ENCODE measurements at regions not wholly inside any gene's neighbourhood (a gene's known extent, or its start where the extent isn't known, plus 50 kb on each side); places are given as distances from the start of the nearest gene placed in this dataset.
"Not testable (repeated sequence)": the region's sequence is repeated elsewhere in the genome, so short reads cannot be mapped to it uniquely, and the experiment has no call there.

DNA sequence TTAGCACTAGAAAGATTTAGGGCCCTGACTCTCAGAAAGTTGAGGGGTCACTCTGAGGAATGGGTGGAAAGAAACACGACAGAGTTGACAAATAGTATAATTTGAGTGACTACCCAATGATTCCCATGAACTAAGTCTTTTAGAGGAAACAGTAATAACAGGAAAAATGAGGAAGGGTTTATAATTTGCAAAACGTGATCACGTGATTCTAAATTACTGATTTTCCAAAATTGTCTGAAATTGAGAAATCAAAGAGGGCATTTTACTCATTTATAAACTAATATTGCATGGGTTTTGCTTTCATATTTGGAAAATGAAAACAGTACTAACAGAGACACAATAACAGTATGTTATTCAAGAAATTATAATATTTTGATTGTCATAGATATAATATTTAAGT lies 1335.7 kb downstream of the PLA2G4A start:
- CTCF ChIA-PET: no interaction called here
- DNase-seq (ENCODE audit: low read depth, low spot score): no peak
- no peak overlapping the region for H3K4me3 ChIP-seq (ENCODE audit: low read depth, low read length)
- POLR2A ChIA-PET: no interaction called here
- no peak for TF ChIP-seq CTCF (IDR thresholded peaks at IDR 0.05; ENCODE audit: insufficient read depth, low read length, missing control alignments)

DNA sequence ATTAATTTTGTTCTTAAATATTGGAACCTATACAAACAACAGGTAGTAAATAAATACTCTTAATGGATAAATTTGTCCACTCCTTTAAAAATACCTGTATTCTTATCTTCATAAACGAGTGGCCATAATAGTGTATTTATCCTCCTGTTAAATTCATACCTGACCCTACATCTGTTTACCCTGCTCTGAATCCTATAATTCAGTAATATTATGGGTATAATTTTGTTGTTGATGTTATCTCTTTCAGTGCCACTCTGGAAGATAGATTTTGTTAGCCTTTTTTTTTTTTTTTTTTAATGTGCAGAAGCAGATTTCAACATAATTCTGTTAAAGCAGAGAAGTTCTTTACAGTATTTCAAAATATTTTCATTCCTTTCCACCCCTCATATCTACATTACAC lies 1337.9 kb downstream of the PLA2G4A start:
- TF ChIP-seq CTCF (IDR thresholded peaks at IDR 0.05; ENCODE audit: insufficient read depth, low read length, missing control alignments): no peak
- ChIA-PET CTCF (no interaction called here), POLR2A (no interaction called here)
- DNase-seq (ENCODE audit: low read depth, low spot score): no peak
- no peak overlapping the region for H3K4me3 ChIP-seq (ENCODE audit: low read depth, low read length)

GRCh38 chr1:188169971-188170370 lies 1341.2 kb downstream of the PLA2G4A start:
- ChIA-PET CTCF (no interaction called here), POLR2A (no interaction called here)
- no peak for TF ChIP-seq CTCF (IDR thresholded peaks at IDR 0.05; ENCODE audit: insufficient read depth, low read length, missing control alignments)
- no peak for DNase-seq (ENCODE audit: low read depth, low spot score)
- no peak overlapping the region for H3K4me3 ChIP-seq (ENCODE audit: low read depth, low read length)

DNA sequence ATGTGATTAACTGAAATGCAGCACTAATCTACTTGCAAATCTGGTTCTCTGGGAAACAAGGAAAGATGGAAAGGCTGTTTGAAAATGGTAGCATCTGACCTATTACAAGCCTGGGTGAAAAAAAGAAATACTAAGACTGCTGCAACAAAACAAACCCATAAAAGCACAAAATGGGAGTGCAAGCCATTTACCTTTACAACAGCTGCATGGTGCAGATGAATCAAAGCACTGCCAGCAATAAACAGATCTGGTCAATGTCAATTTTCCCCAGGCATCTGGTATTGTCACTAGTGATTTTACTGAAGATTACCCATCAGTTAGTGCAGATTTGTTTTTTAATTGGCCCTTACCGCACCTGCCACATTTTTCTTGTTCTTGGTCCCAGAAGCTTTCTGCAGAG lies 1341.7 kb downstream of the PLA2G4A start:
- CTCF ChIA-PET: no interaction called here
- POLR2A ChIA-PET: no interaction called here
- no peak for DNase-seq (ENCODE audit: low read depth, low spot score)
- no peak overlapping the region for H3K4me3 ChIP-seq (ENCODE audit: low read depth, low read length)
- TF ChIP-seq CTCF (IDR thresholded peaks at IDR 0.05; ENCODE audit: insufficient read depth, low read length, missing control alignments): no peak

DNA sequence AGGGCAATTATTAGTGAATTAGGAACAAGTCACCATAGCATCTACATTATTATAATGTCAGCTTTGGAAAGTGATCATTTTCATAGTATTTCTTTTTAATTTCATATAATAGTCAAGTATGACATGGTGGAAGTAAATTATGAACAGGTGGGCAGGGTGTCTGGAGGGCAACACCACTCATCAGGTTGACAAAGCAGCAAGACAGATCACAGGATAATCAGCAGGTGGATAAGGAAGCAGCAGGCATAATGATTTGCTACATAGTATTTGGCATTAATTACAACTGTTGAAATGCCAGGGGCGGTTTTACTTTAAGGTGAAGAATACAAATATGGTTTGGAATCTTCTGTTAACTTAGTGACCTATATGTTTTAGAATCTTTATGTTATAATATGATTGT lies 1342.2 kb downstream of the PLA2G4A start:
- DNase-seq (ENCODE audit: low read depth, low spot score): no peak
- no peak overlapping the region for H3K4me3 ChIP-seq (ENCODE audit: low read depth, low read length)
- POLR2A ChIA-PET: no interaction called here
- TF ChIP-seq CTCF (IDR thresholded peaks at IDR 0.05; ENCODE audit: insufficient read depth, low read length, missing control alignments): no peak
- CTCF ChIA-PET: no interaction called here

DNA sequence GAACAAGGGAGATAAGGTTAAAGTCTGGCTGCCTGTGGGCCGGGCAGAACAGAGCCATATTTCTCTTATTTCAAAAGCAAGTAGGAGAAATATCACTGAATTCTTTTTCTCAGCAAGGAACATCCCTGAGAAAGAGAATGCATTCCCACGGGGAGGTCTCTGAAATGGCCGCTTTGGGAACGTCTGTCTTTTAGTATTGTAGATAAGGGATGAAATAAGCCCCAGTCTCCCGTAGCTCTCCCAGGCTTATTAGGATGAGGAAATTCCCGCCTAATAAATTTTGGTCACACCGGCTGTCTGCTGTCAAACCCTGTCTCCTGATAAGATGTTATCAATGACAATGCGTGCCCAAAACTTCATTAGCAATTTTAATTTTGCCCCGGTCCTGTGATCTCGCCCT lies 1353.3 kb downstream of the PLA2G4A start:
- H3K4me3 ChIP-seq (ENCODE audit: low read depth, low read length); POLR2A ChIA-PET; CTCF ChIA-PET; DNase-seq (ENCODE audit: low read depth, low spot score): not testable (repeated sequence)

DNA sequence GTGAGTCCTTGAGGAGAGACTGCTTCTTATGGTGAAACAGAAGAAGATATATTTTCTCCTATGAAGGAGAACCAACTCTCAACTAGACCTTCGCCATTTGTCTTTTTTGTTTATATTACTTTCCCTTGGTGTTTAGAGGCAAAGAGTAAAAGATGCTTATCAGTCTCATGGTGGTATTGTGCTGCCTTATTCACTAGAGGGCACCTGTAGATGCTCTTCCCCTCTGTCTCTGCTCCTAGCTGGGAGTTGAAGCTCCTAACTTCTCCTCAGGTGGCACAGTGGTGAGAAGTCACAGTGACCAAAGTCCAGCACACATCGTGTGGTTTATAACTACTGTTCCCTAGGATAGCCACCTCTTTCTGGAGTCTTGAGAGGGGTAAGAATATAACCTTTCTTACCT lies 1359.6 kb downstream of the PLA2G4A start:
- no peak for DNase-seq (ENCODE audit: low read depth, low spot score)
- ChIA-PET POLR2A (no interaction called here), CTCF (no interaction called here)
- H3K4me3 ChIP-seq (ENCODE audit: low read depth, low read length): no peak overlapping the region
- no peak for TF ChIP-seq CTCF (IDR thresholded peaks at IDR 0.05; ENCODE audit: insufficient read depth, low read length, missing control alignments)
